ENCODE measurements at regions not wholly inside any gene's neighbourhood (a gene's known extent, or its start where the extent isn't known, plus 50 kb on each side); places are given as distances from the start of the nearest gene placed in this dataset.
A peak's percentile ranks its signal among the peaks of the same experiment; 100 is the strongest.

- DNase-seq: no peak
These were observed 121.3 kb downstream of the CDC42EP3 start for GRCh38 chr2:37550190-37550589.

- DNase-seq: no peak
These were observed 119.7 kb downstream of the CDC42EP3 start for GRCh38 chr2:37551783-37552182.

GRCh38 chr2:37552339-37552738 lies 119.1 kb downstream of the CDC42EP3 start:
- no peak for DNase-seq

GRCh38 chr2:37553411-37554154 lies 117.9 kb downstream of the CDC42EP3 start:
- DNase-seq: no peak

GRCh38 chr2:37554155-37554510 lies 117.3 kb downstream of the CDC42EP3 start:
- no peak for DNase-seq

DNA sequence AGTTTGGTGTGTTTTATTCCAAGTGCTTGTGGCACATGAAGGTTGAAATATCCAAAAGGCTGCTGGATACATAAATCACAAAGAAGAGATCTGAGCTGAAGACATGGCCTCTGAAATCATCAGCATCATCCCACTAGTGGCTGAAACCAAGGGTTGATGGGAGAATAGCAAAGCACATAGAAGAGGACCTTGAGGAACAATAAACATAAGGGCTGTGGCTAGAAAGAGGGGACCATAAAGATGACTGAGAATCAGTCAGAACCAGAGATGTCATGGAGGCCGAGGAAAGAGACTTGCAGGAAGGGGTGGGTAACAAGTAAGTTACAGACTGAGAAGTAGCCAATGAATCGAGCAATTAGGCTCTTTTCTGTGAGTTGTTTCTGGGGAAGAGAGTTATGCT lies 116.8 kb downstream of the CDC42EP3 start:
- no peak for DNase-seq

- no peak for DNase-seq
These were observed 116.0 kb downstream of the CDC42EP3 start for GRCh38 chr2:37555457-37555856.

DNA sequence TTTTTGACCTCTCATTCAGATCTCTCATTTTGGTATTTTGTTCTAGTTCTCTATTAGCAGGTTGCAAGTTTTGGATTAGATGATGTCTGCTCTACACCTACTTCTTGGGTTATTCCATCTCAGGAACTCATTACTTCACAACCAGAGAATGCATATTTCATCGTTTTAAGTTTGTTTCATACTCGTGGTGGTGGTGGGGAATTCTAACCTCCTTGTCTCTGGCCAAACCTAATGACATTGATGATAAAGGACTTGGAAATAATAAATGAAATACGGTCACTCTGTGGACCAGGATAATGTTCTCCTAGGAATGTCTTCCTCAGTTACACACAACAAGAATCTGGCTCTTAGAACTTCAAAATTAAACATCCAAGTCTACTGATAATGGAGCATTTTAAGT lies 115.2 kb downstream of the CDC42EP3 start:
- no peak for DNase-seq

DNA sequence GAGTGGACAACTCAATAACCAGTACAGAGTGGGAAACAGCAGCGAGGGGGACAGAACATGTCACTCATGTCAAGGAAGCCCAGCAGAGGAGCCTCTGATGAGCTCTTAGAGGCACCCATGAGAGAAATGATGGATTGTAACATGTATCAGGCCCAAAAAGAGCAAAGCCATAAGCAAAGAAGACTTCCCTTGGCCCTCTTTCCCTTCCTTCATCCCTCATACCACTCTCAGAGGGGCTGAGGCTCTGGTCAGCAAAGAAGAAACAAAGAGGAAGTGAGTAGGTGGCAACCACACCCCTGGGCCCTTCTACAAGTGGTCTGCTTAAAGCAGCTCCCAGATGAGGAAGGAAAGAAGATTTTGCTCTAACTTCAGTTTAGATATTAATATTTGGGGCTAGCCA lies 112.8 kb downstream of the CDC42EP3 start:
- DNase-seq: no peak

DNA sequence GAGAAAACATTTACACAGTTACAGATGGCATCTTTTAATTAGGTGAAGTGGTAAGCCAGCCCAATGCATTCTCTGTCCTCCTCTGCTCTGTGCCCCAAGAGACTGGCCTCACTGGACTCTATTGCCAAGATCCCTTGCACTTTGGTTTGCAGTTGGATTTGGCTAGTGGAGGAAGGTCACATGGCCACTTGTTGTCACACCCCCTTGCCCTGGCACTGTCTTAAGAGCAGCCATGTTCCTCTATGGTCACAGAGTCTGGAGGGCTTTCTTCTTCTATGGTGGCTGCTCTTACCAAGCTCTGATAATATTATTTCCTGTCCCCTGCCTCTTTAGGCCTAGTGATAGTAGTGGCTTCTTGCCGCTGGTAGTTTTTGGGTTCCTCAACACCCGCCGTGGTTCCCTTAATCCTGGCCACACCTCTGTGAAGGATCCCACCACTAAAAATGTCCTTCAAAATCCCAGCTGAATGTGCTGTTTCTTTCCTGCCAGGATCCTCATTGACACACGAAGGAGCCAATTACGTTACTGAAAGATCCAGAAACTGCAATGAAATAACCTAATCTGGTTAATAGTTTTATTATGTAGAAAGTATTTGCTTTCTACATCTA lies 111.1 kb downstream of the CDC42EP3 start:
- DNase-seq: no peak

DNA sequence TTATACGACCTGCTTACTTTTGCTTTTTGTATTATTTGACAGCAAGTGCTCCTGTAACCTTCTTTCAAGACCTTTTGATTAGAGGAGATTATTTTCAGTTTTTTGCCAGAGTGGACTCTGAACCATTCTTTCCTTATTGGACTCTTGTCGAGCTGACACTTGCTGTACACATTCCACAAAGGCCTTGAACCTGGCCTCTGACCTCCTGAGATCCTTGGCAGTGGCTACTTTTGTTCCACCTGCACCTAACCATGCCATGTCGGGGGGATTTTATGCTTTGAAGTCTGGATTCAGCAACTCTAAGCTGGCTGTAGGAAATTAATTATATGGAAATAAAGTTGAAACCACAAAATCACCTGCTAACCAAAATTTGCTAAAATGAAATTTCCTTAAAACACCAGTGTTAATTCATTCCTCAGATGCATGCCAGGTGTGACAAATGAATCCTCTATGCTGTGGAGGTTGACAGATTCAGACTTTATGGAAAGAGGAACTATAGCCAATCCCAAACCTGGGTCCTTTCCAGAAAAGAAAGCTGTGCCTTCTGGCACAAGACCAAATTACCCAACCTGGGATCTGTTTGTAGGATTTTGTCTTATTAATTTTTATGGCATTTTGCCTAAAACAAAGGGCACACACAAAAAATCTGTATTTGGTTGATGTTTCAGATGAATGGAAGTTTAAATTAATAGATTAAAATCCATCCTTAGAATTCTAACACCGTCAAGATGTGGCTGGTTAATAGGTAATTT lies 110.4 kb downstream of the CDC42EP3 start:
- no peak for DNase-seq

- DNase-seq: no peak
These were observed 109.5 kb downstream of the CDC42EP3 start for GRCh38 chr2:37561615-37562569.

GRCh38 chr2:37563375-37564015 lies 107.9 kb downstream of the CDC42EP3 start:
- DNase-seq: no peak

GRCh38 chr2:37564356-37564755 lies 107.1 kb downstream of the CDC42EP3 start:
- DNase-seq: peak; percentile 26

DNA sequence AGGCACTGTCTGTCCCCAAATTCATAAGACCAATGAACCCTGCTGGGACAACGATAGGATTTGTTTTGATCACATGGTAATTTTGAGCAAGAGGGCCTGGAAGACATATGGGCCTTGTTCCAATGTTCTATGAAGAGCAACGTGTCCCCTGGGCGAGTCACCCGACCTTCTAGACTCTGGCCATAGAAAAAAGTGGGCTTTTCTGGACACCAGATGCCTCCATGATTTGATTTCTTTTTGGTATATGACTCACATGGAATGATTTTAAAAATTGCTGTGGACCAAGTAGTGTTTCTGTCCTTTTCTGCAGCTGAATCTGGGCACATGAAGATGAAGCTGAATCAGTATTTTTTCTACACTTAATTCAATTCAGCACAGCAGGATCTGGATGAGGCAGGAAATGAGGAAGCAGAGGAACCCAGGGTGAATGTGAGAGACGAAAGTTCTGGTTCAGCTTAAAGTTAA lies 104.9 kb downstream of the CDC42EP3 start:
- no peak for DNase-seq

GRCh38 chr2:37568565-37568964 lies 102.9 kb downstream of the CDC42EP3 start:
- no peak for DNase-seq

- no peak for DNase-seq
These were observed 102.2 kb downstream of the CDC42EP3 start for GRCh38 chr2:37569131-37569823.

GRCh38 chr2:37569986-37570679 lies 101.3 kb downstream of the CDC42EP3 start:
- no peak for DNase-seq

DNA sequence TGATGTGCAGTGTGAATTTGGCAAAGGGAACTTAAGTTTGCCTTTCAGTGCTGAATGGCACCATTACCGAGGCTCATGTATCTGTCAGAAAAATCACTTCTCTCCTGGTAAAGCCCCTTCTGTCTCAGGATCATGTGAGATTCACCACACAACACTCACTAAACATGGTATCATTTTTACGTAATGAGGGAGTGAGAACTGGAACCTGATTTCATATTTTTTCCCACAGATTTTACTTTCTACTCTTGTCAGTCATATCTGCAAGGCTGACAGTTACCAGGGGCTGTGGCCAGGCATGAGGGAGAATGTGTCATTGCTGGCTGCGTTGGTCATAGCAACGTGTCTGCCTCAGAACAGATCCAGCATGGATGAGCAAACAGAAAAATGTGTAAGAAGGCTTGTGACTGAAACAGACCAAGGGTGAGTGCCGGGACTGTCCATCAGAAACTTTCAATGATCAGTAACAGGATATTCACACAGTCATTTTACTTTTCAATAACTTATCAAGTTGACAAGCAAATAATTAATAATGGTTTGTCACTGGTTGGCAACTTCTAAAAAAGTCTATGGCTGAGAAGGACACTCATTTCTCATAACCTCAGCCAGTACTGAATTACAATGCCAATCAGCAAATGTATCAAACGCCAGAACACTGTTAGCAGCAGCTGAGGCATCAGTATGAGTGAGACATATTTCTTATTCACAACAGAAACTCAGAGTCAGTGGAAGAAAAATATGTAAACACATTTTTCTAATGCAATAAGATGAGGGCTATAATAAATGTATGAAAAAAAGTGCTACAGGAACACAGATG lies 100.5 kb downstream of the CDC42EP3 start:
- DNase-seq: no peak

- no peak for DNase-seq
These were observed 99.8 kb downstream of the CDC42EP3 start for GRCh38 chr2:37571587-37572136.

Measured in SHP77 treated with DMSO at 0.1 percent for 48 hours (cell line).